ENCODE measurements at regions not wholly inside any gene's neighbourhood (a gene's known extent, or its start where the extent isn't known, plus 50 kb on each side); places are given as distances from the start of the nearest gene placed in this dataset.

DNA sequence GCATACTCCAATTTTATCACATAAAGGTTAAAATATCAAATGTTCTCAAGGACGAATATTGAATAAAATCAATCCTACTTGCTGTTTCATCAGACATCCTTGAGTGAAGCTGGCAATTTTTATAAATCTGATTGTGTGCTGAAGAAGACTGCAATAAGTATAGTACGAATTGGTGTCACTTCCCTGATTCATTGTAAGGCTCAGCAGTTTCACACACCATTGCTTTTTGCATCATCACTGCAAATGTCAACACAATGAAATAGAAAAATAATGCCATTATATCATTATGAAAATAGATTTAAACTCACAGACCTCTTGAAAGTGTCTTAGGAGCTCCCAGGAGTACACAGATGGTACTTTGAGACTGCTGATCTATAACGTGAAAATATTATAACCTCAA is 172.5 kb downstream of the ANKRD50 start:
- no peak for TF ChIP-seq CTCF (IDR thresholded peaks at IDR 0.05 in 8 of 11, conservative IDR thresholded peaks at IDR 0.05 in 3 of 11)
- TF ChIP-seq POLR2A (IDR thresholded peaks at IDR 0.05), result no peak
